ENCODE measurements at regions not wholly inside any gene's neighbourhood (a gene's known extent, or its start where the extent isn't known, plus 50 kb on each side); places are given as distances from the start of the nearest gene placed in this dataset.
"Not testable (repeated sequence)": the region's sequence is repeated elsewhere in the genome, so short reads cannot be mapped to it uniquely, and the experiment has no call there.

DNA sequence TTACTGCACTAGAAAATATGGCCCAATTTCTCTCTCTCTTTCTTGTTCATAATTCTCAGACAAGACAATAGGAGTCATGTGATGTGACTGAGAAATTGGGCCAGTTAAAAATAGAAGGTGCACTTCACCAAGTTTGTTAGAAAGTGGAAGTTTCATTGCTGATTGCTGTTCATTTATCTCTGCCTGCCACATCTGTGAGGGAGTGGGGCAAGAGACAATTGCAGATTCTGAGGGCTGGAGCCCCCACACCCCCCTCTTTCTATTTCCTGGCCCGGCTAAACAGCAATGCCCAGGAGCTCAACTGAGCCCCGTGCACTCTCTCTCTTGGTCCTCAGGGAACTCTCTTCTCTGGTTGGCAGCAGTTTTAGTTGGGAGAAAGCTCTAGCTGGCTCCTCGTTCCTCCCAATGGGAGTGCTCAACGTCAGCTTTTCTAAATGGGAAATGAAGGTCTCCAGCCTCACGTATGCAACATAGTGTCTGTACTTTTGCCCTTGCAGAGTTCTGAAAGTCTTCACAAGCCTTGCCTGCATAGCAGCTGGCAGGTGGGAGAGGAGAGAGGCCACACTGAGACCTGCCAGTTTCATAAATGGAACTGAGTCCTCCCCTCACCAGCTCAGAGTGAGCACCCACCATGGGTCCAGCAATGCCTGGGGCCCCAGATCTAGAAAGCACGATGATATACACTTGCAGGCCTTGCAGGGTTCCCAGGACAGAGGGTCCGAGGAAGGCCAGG lies 115.7 kb downstream of the MYCN start:
- no peaks in the 10 kb centered on the region for H3K27me3 Mint-ChIP-seq
- no peak overlapping the region for H3K27ac Mint-ChIP-seq
- no peak overlapping the region for H3K4me3 Mint-ChIP-seq
- H3K4me1 Mint-ChIP-seq (ENCODE audit: unreplicated experiment), result peaks cover 7% of the 10 kb centered on the region
- no peaks in the 10 kb centered on the region for H3K36me3 Mint-ChIP-seq
- no peak for DNase-seq (ENCODE audit: extremely low spot score, unreplicated experiment)
- no peaks in the 10 kb centered on the region for H3K9me3 Mint-ChIP-seq
- TF ChIP-seq, protein P1, sequence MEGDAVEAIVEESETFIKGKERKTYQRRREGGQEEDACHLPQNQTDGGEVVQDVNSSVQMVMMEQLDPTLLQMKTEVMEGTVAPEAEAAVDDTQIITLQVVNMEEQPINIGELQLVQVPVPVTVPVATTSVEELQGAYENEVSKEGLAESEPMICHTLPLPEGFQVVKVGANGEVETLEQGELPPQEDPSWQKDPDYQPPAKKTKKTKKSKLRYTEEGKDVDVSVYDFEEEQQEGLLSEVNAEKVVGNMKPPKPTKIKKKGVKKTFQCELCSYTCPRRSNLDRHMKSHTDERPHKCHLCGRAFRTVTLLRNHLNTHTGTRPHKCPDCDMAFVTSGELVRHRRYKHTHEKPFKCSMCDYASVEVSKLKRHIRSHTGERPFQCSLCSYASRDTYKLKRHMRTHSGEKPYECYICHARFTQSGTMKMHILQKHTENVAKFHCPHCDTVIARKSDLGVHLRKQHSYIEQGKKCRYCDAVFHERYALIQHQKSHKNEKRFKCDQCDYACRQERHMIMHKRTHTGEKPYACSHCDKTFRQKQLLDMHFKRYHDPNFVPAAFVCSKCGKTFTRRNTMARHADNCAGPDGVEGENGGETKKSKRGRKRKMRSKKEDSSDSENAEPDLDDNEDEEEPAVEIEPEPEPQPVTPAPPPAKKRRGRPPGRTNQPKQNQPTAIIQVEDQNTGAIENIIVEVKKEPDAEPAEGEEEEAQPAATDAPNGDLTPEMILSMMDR (conservative IDR thresholded peaks at IDR 0.05), result no peak

- Mint-ChIP-seq H3K4me1 (ENCODE audit: unreplicated experiment) (peaks cover 17% of the 10 kb centered on the region), H3K27me3 (no peaks in the 10 kb centered on the region), H3K27ac (no peak overlapping the region), H3K36me3 (no peaks in the 10 kb centered on the region), H3K9me3 (no peaks in the 10 kb centered on the region), H3K4me3 (no peak overlapping the region)
- no peak for DNase-seq (ENCODE audit: extremely low spot score, unreplicated experiment)
- TF ChIP-seq, protein P1 (conservative IDR thresholded peaks at IDR 0.05), result no peak
These were observed 113.3 kb downstream of the MYCN start for GRCh38 chr2:16053437-16054257.

GRCh38 chr2:16052571-16053052 lies 112.3 kb downstream of the MYCN start:
- H3K4me3 Mint-ChIP-seq, H3K27ac Mint-ChIP-seq, H3K9me3 Mint-ChIP-seq: not testable (repeated sequence)

GRCh38 chr2:16051841-16052564 lies 111.7 kb downstream of the MYCN start:
- Mint-ChIP-seq H3K4me3 (no peak overlapping the region), H3K27ac (no peak overlapping the region), H3K27me3 (no peaks in the 10 kb centered on the region), H3K9me3 (no peaks in the 10 kb centered on the region), H3K4me1 (ENCODE audit: unreplicated experiment) (peaks cover 17% of the 10 kb centered on the region), H3K36me3 (no peaks in the 10 kb centered on the region)
- DNase-seq (ENCODE audit: extremely low spot score, unreplicated experiment), result no peak
- TF ChIP-seq, protein P1 (conservative IDR thresholded peaks at IDR 0.05), result no peak

More at GRCh38 chr2:16052571-16053052, 112.3 kb downstream of the MYCN start:
- H3K36me3 Mint-ChIP-seq; DNase-seq (ENCODE audit: extremely low spot score, unreplicated experiment); H3K27me3 Mint-ChIP-seq: not testable (repeated sequence)
- peaks cover 17% of the 10 kb centered on the region for H3K4me1 Mint-ChIP-seq (ENCODE audit: unreplicated experiment)

DNA sequence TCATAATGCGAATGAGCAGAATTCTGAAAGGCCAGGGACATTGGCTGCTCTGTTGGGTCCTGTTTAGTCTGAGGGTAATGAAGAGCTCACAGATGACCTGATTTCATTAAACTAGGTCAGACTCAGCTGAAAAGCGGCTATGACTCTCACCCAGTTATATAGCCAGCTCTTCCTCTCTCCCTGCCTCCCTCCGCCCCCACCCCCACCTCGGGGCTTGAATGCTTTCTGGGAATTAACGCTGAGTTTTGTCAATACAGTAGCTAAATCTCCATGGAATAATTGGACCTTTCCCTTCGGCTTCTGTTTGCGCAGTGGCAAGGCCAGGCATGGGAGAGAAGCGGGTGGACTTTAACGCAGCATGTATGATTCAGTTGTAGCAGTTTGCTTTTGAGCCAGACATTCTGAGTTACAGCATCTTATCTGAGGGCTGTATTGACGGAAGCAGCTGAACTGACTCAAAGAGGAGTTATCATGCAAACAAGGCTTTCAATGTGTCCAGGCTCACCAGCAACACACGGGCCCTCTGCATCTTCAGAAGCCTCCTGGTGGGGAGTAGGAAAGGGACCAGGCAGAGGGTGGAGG lies 110.6 kb downstream of the MYCN start:
- Mint-ChIP-seq H3K4me3 (no peak overlapping the region), H3K27ac (no peak overlapping the region), H3K4me1 (ENCODE audit: unreplicated experiment) (peaks cover 13% of the 10 kb centered on the region), H3K27me3 (no peaks in the 10 kb centered on the region), H3K9me3 (no peaks in the 10 kb centered on the region), H3K36me3 (no peaks in the 10 kb centered on the region)
- DNase-seq (ENCODE audit: extremely low spot score, unreplicated experiment), result no peak
- TF ChIP-seq, protein P1 (conservative IDR thresholded peaks at IDR 0.05), result no peak

All from type B pancreatic cell (in vitro differentiated cells).